Left ventricle myocardium inferior (tissue), 1 donor: ENCODE measurements at regions not wholly inside any gene's neighbourhood (a gene's known extent, or its start where the extent isn't known, plus 50 kb on each side); places are given as distances from the start of the nearest gene placed in this dataset.
A peak's percentile ranks its signal among the peaks of the same experiment; 100 is the strongest.

Experiments used
- DNase-seq: peaks from one replicate; pipeline ENCODE4 v3.0.0-alpha.2; 2020
- H3K27ac ChIP-seq: fragments of 200-600 bp; replicated peaks from 2 replicates; pipeline ENCODE4 v1.8.0; 2021
- H3K27me3 ChIP-seq: fragments of 200-600 bp; 2 replicates; pipeline ENCODE4 v1.8.0; 2021; ENCODE audit warnings: low read depth
- H3K36me3 ChIP-seq: fragments of 200-600 bp; 2 replicates; pipeline ENCODE4 v1.8.0; 2021
- H3K4me1 ChIP-seq: fragments of 200-600 bp; 2 replicates; pipeline ENCODE4 v1.8.0; 2021
- H3K4me3 ChIP-seq: fragments of 200-600 bp; 2 replicates; pipeline ENCODE4 v1.8.0; 2021; ENCODE audit warnings: mild to moderate bottlenecking, moderate library complexity
- H3K9me3 ChIP-seq: fragments of 200-600 bp; replicated peaks from 2 replicates; pipeline ENCODE4 v1.8.0; 2021
- CTCF ChIP-seq: fragments of 200-600 bp; IDR thresholded peaks from 2 replicates; pipeline ENCODE4 v1.8.0; 2021; ENCODE audit warnings: antibody characterized with exemption, mild to moderate bottlenecking, borderline replicate concordance
- intact Hi-C: fragments of 100-400 bp; cut with micrococcal nuclease; formaldehyde crosslinking; loops from one replicate; pipeline ENCODE4 v1.11.0; 2022
- donor health status: DM: no; HTN: yes; CAD: no; lungs with severe emphysema.

- no peak for TF ChIP-seq CTCF
- intact Hi-C loops = no loop called here
Observed at GRCh38 chr1:56394298-56394697, 185.1 kb downstream of the PLPP3 start.

GRCh38 chr1:56390934-56391731 is 188.2 kb downstream of the PLPP3 start:
- no peak for DNase-seq
- H3K4me3 ChIP-seq = no peak overlapping the region
- intact Hi-C loops = no loop called here

More at GRCh38 chr1:56394298-56394697, 185.1 kb downstream of the PLPP3 start:
- Histone ChIP-seq H3K36me3 (no peaks in the 10 kb centered on the region), H3K27me3 (no peaks in the 10 kb centered on the region), H3K9me3 (no peaks in the 10 kb centered on the region), H3K27ac (no peak overlapping the region), H3K4me3 (no peak overlapping the region), H3K4me1 (peaks cover 41% of the 10 kb centered on the region)
- DNase-seq = no peak

GRCh38 chr1:56390232-56390867 is 189.0 kb downstream of the PLPP3 start:
- Histone ChIP-seq H3K4me3 (no peak overlapping the region), H3K27ac (peak overlapping the region; percentile 1), H3K4me1 (peaks cover 27% of the 10 kb centered on the region), H3K27me3 (no peaks in the 10 kb centered on the region), H3K9me3 (no peaks in the 10 kb centered on the region), H3K36me3 (no peaks in the 10 kb centered on the region)
- TF ChIP-seq CTCF = no peak
- no peak for DNase-seq
- intact Hi-C loops = no loop called here

More at GRCh38 chr1:56390934-56391731, 188.2 kb downstream of the PLPP3 start:
- TF ChIP-seq CTCF = no peak
- no peaks in the 10 kb centered on the region for H3K27me3 ChIP-seq
- H3K27ac ChIP-seq = no peak overlapping the region
- peaks cover 27% of the 10 kb centered on the region for H3K4me1 ChIP-seq
- H3K36me3 ChIP-seq = no peaks in the 10 kb centered on the region
- H3K9me3 ChIP-seq = no peaks in the 10 kb centered on the region

GRCh38 chr1:56389813-56390212 is 189.6 kb downstream of the PLPP3 start:
- no peaks in the 10 kb centered on the region for H3K36me3 ChIP-seq
- intact Hi-C loops = no loop called here

More at GRCh38 chr1:56389813-56390212, 189.6 kb downstream of the PLPP3 start:
- H3K9me3 ChIP-seq = no peaks in the 10 kb centered on the region
- no peak for DNase-seq
- H3K4me1 ChIP-seq = peaks cover 33% of the 10 kb centered on the region
- H3K27me3 ChIP-seq = no peaks in the 10 kb centered on the region
- peak overlapping the region; percentile 1 for H3K27ac ChIP-seq
- no peak overlapping the region for H3K4me3 ChIP-seq
- no peak for TF ChIP-seq CTCF
